22Rv1 (cell line): ENCODE measurements at regions not wholly inside any gene's neighbourhood (a gene's known extent, or its start where the extent isn't known, plus 50 kb on each side); places are given as distances from the start of the nearest gene placed in this dataset.

Experiments
- CTCF ChIP-seq: fragments of 450-650 bp; IDR thresholded peaks from 2 replicates; pipeline ENCODE4 v1.5.1; 2017; ENCODE audit warnings: mild to moderate bottlenecking
- ZFX ChIP-seq: fragments of 450-650 bp; IDR thresholded peaks from 2 replicates; pipeline ENCODE4 v1.6.1; 2017; ENCODE audit warnings: antibody characterized with exemption, borderline replicate concordance

- TF ChIP-seq CTCF (no peak), ZFX (no peak)
These were observed 81.8 kb upstream of the CPNE4 start for GRCh38 chr3:132116601-132117000.
